ENCODE measurements at regions not wholly inside any gene's neighbourhood (a gene's known extent, or its start where the extent isn't known, plus 50 kb on each side); places are given as distances from the start of the nearest gene placed in this dataset.

- in situ Hi-C loops (cut with MboI; ENCODE audit: low pct_unique_long_range_greater_than_20kb, low sequenced_read_pairs, unreplicated experiment): no loop called here
These were observed 180.5 kb downstream of the MCHR2 start for GRCh38 chr6:99813565-99813964.

GRCh38 chr6:99814230-99814928 is 179.6 kb downstream of the MCHR2 start:
- in situ Hi-C loops (cut with MboI; ENCODE audit: low pct_unique_long_range_greater_than_20kb, low sequenced_read_pairs, unreplicated experiment): no loop called here
- TF ChIP-seq CTCF (IDR thresholded peaks at IDR 0.05; ENCODE audit: extremely low read depth, insufficient read depth, missing control alignments): no peak
- DNase-seq (ENCODE audit: low spot score): no peak

More at GRCh38 chr6:99813565-99813964, 180.5 kb downstream of the MCHR2 start:
- DNase-seq (ENCODE audit: low spot score): no peak
- TF ChIP-seq CTCF (IDR thresholded peaks at IDR 0.05; ENCODE audit: extremely low read depth, insufficient read depth, missing control alignments): no peak

- no peak for DNase-seq (ENCODE audit: low spot score)
- TF ChIP-seq CTCF (IDR thresholded peaks at IDR 0.05; ENCODE audit: extremely low read depth, insufficient read depth, missing control alignments): no peak
- in situ Hi-C loops (cut with MboI; ENCODE audit: low pct_unique_long_range_greater_than_20kb, low sequenced_read_pairs, unreplicated experiment): no loop called here
These were observed 177.2 kb downstream of the MCHR2 start for GRCh38 chr6:99816795-99817194.

- TF ChIP-seq CTCF (IDR thresholded peaks at IDR 0.05; ENCODE audit: extremely low read depth, insufficient read depth, missing control alignments): no peak
- DNase-seq (ENCODE audit: low spot score): no peak
- in situ Hi-C loops (cut with MboI; ENCODE audit: low pct_unique_long_range_greater_than_20kb, low sequenced_read_pairs, unreplicated experiment): no loop called here
These were observed 175.9 kb downstream of the MCHR2 start for GRCh38 chr6:99818161-99818560.

GRCh38 chr6:99819853-99820252 is 174.2 kb downstream of the MCHR2 start:
- TF ChIP-seq CTCF (IDR thresholded peaks at IDR 0.05; ENCODE audit: extremely low read depth, insufficient read depth, missing control alignments): no peak
- DNase-seq (ENCODE audit: low spot score): no peak
- in situ Hi-C loops (cut with MboI; ENCODE audit: low pct_unique_long_range_greater_than_20kb, low sequenced_read_pairs, unreplicated experiment): no loop called here

- no peak for DNase-seq (ENCODE audit: low spot score)
- no peak for TF ChIP-seq CTCF (IDR thresholded peaks at IDR 0.05; ENCODE audit: extremely low read depth, insufficient read depth, missing control alignments)
- in situ Hi-C loops (cut with MboI; ENCODE audit: low pct_unique_long_range_greater_than_20kb, low sequenced_read_pairs, unreplicated experiment): no loop called here
These were observed 172.9 kb downstream of the MCHR2 start for GRCh38 chr6:99821164-99821563.
